ENCODE measurements at regions not wholly inside any gene's neighbourhood (a gene's known extent, or its start where the extent isn't known, plus 50 kb on each side); places are given as distances from the start of the nearest gene placed in this dataset.

GRCh38 chr3:5479229-5479799 is 291.8 kb downstream of the EDEM1 start:
- CTCF ChIA-PET = no interaction called here
- TF ChIP-seq CTCF (conservative IDR thresholded peaks at IDR 0.05) (no peak), EZH2 (IDR thresholded peaks at IDR 0.05; ENCODE audit: low read depth) (no peak)
- POLR2A ChIA-PET (ENCODE audit: unreplicated experiment) = no interaction called here
- no peaks in the 10 kb centered on the region for H3K9me2 ChIP-seq (ENCODE audit: insufficient read depth)
- no peaks in the 10 kb centered on the region for H3K36me3 ChIP-seq (ENCODE audit: low read depth)
- DNase-seq = no peak
- no peak overlapping the region for H2AFZ ChIP-seq
- BruUV-seq (replicated peaks) = no TSS peak
- no peaks in the 10 kb centered on the region for H3K9me3 ChIP-seq (ENCODE audit: insufficient read depth, low read depth)
- H3K4me1 ChIP-seq (replicated peaks; ENCODE audit: insufficient read depth) = no peaks in the 10 kb centered on the region
- no peak overlapping the region for H3K4me2 ChIP-seq
- H3K79me2 ChIP-seq (ENCODE audit: low read depth) = no peaks in the 10 kb centered on the region
- intact Hi-C loops (cut with micrococcal nuclease; ENCODE audit: unreplicated experiment) = no loop called here
- no peak overlapping the region for H3K4me3 ChIP-seq
- no peaks in the 10 kb centered on the region for H3F3A ChIP-seq (ENCODE audit: insufficient read depth, low read depth)
- H4K20me1 ChIP-seq (ENCODE audit: insufficient read depth) = no peaks in the 10 kb centered on the region
- H3K27ac ChIP-seq = no peak overlapping the region
- no peaks in the 10 kb centered on the region for H3K27me3 ChIP-seq (ENCODE audit: insufficient read depth, low read depth)

- no peaks in the 10 kb centered on the region for H3K9me3 ChIP-seq (ENCODE audit: insufficient read depth, low read depth)
- H3K27me3 ChIP-seq (ENCODE audit: insufficient read depth, low read depth) = no peaks in the 10 kb centered on the region
- CTCF ChIA-PET = no interaction called here
- no peak overlapping the region for H3K4me2 ChIP-seq
- intact Hi-C loops (cut with micrococcal nuclease; ENCODE audit: unreplicated experiment) = no loop called here
- DNase-seq = no peak
- BruUV-seq (replicated peaks) = no TSS peak
- H3K4me1 ChIP-seq (replicated peaks; ENCODE audit: insufficient read depth) = no peaks in the 10 kb centered on the region
- H3K36me3 ChIP-seq (ENCODE audit: low read depth) = no peaks in the 10 kb centered on the region
- no peaks in the 10 kb centered on the region for H3K9me2 ChIP-seq (ENCODE audit: insufficient read depth)
- H2AFZ ChIP-seq = no peak overlapping the region
- POLR2A ChIA-PET (ENCODE audit: unreplicated experiment) = no interaction called here
- no peak overlapping the region for H3K4me3 ChIP-seq
- H4K20me1 ChIP-seq (ENCODE audit: insufficient read depth) = no peaks in the 10 kb centered on the region
- H3K79me2 ChIP-seq (ENCODE audit: low read depth) = no peaks in the 10 kb centered on the region
- TF ChIP-seq EZH2 (IDR thresholded peaks at IDR 0.05; ENCODE audit: low read depth) = no peak
- no peak for TF ChIP-seq CTCF (conservative IDR thresholded peaks at IDR 0.05)
- no peak overlapping the region for H3K27ac ChIP-seq
- H3F3A ChIP-seq (ENCODE audit: insufficient read depth, low read depth) = no peaks in the 10 kb centered on the region
Measured at GRCh38 chr3:5480190-5480589, 292.7 kb downstream of the EDEM1 start.

- BruUV-seq (replicated peaks) = no TSS peak
- no peaks in the 10 kb centered on the region for H3K27me3 ChIP-seq (ENCODE audit: insufficient read depth, low read depth)
- no peaks in the 10 kb centered on the region for H3K9me3 ChIP-seq (ENCODE audit: insufficient read depth, low read depth)
- H3K27ac ChIP-seq = no peak overlapping the region
- H3K36me3 ChIP-seq (ENCODE audit: low read depth) = no peaks in the 10 kb centered on the region
- H3K79me2 ChIP-seq (ENCODE audit: low read depth) = no peaks in the 10 kb centered on the region
- H3K4me1 ChIP-seq (replicated peaks; ENCODE audit: insufficient read depth) = no peaks in the 10 kb centered on the region
- ChIA-PET POLR2A (ENCODE audit: unreplicated experiment) (no interaction called here), CTCF (no interaction called here)
- no peak for DNase-seq
- no peaks in the 10 kb centered on the region for H4K20me1 ChIP-seq (ENCODE audit: insufficient read depth)
- H3K4me3 ChIP-seq = no peak overlapping the region
- H3K4me2 ChIP-seq = no peak overlapping the region
- no peaks in the 10 kb centered on the region for H3F3A ChIP-seq (ENCODE audit: insufficient read depth, low read depth)
- intact Hi-C loops (cut with micrococcal nuclease; ENCODE audit: unreplicated experiment) = no loop called here
- no peak overlapping the region for H2AFZ ChIP-seq
- TF ChIP-seq CTCF (conservative IDR thresholded peaks at IDR 0.05) (no peak), EZH2 (IDR thresholded peaks at IDR 0.05; ENCODE audit: low read depth) (no peak)
- no peaks in the 10 kb centered on the region for H3K9me2 ChIP-seq (ENCODE audit: insufficient read depth)
Measured at GRCh38 chr3:5485427-5485826, 297.9 kb downstream of the EDEM1 start.
